Endothelial cell of umbilical vein (primary cell): ENCODE measurements at regions not wholly inside any gene's neighbourhood (a gene's known extent, or its start where the extent isn't known, plus 50 kb on each side); places are given as distances from the start of the nearest gene placed in this dataset.

Experiments
- BruUV-seq: library from RNA; stranded (reverse); fragments of 400-500 nt; replicated peaks from 2 replicates; lab custom pipeline; 2021; lab: Mats Ljungman, UMichigan
- CTCF ChIA-PET: fragments of 300-600, 350-600 bp; sonication (Branson Sonifier 250); formaldehyde crosslinking; loops from one replicate; lab custom pipeline; 2021; ENCODE audit warnings: antibody characterized with exemption, inconsistent platforms; lab: Charles Lee
- POLR2A ChIA-PET: fragments of 300-600, 350-600 bp; sonication (Branson Sonifier 250); formaldehyde crosslinking; loops from one replicate; lab custom pipeline; 2021; ENCODE audit warnings: antibody characterized with exemption, inconsistent platforms; lab: Charles Lee
- DNase-seq: peaks from one replicate; pipeline ENCODE4 v3.0.0-alpha.2; 2011; ENCODE audit warnings: low read depth, low spot score
- FAIRE-seq: peaks from 2 replicates; lab custom pipeline; 2011; peaks lifted over from hg19 to GRCh38; lab: Jason Lieb, UNC
- H2AFZ ChIP-seq: 2 replicates; pipeline ENCODE4 v1.6.0; 2012; ENCODE audit warnings: low read depth, low read length, control low read depth, inconsistent platforms
- H3K27ac ChIP-seq: 2 replicates; pipeline ENCODE4 v1.5.1; 2011; ENCODE audit warnings: low read depth, mild to moderate bottlenecking, control low read depth, low read length, moderate library complexity; ENCODE audit not compliant: insufficient read depth
- H3K27me3 ChIP-seq, 2 experiments: 2 replicates each; pipeline versions ENCODE4 v1.6.0 to v1.6.1; 2011; ENCODE audit warnings: low read length in 2 of 2, mixed read lengths in 1 of 2; ENCODE audit not compliant: control insufficient read depth in 2 of 2, insufficient read depth in 2 of 2
- H3K36me3 ChIP-seq, 2 experiments: 2 replicates in 1 of 2; 3 replicates in 1 of 2; pipeline ENCODE4 v1.5.1; 2011; ENCODE audit warnings: low read length in 2 of 2, mild to moderate bottlenecking in 1 of 2, moderate library complexity in 1 of 2; ENCODE audit not compliant: control insufficient read depth in 2 of 2, insufficient read depth in 2 of 2; ENCODE audit errors: extremely low read depth in 1 of 2
- H3K4me1 ChIP-seq: 3 replicates; pipeline ENCODE4 v1.5.1; 2011; ENCODE audit warnings: mild to moderate bottlenecking, low read length; ENCODE audit not compliant: control insufficient read depth, insufficient read depth; ENCODE audit errors: extremely low read depth
- H3K4me2 ChIP-seq: 2 replicates; pipeline ENCODE4 v1.6.1; 2011; ENCODE audit warnings: low read length, control low read depth, mixed read lengths; ENCODE audit not compliant: insufficient read depth
- H3K4me3 ChIP-seq, 3 experiments: fragments of 200-600 bp in 1 of 3; sonication (generic), shearing (Covaris generic) in 1 of 3; replicated peaks in 1 of 3; 2 replicates each; pipeline ENCODE4 v1.5.1; 2011 to 2016; ENCODE audit warnings: control low read depth in 3 of 3, low read length in 3 of 3, mild to moderate bottlenecking in 2 of 3, inconsistent platforms in 1 of 3, low read depth in 1 of 3, moderate library complexity in 1 of 3; ENCODE audit not compliant: insufficient read depth in 1 of 3
- H3K79me2 ChIP-seq: 2 replicates; pipeline ENCODE4 v1.6.0; 2012; ENCODE audit warnings: low read length, inconsistent platforms; ENCODE audit not compliant: control insufficient read depth, insufficient read depth
- H3K9ac ChIP-seq: replicated peaks from 2 replicates; pipeline ENCODE3; 2011; ENCODE audit warnings: low read length, control low read depth; ENCODE audit not compliant: insufficient read depth; ENCODE audit errors: extremely low read depth
- H3K9me1 ChIP-seq: replicated peaks from 3 replicates; pipeline ENCODE4 v1.6.0; 2011; ENCODE audit warnings: mild to moderate bottlenecking, low read length; ENCODE audit not compliant: control insufficient read depth, insufficient read depth; ENCODE audit errors: extremely low read depth
- H3K9me3 ChIP-seq: replicated peaks from 2 replicates; pipeline ENCODE4 v1.5.1; 2012; ENCODE audit warnings: low read length, inconsistent platforms; ENCODE audit not compliant: control insufficient read depth, insufficient read depth
- H4K20me1 ChIP-seq: replicated peaks from 2 replicates; pipeline ENCODE3; 2011; ENCODE audit warnings: mild to moderate bottlenecking, low read length; ENCODE audit not compliant: control insufficient read depth, insufficient read depth; ENCODE audit errors: extremely low read depth
- CTCF ChIP-seq, 2 donors: IDR thresholded peaks; 1 replicate in 1 of 2; 2 replicates in 1 of 2; pipeline ENCODE4 v1.5.1; 2011; ENCODE audit warnings: low read length in 2 of 2, mild to moderate bottlenecking in 2 of 2, moderate library complexity in 2 of 2, control low read depth in 1 of 2, inconsistent platforms in 1 of 2, low read depth in 1 of 2; ENCODE audit not compliant: insufficient read depth in 1 of 2; ENCODE audit errors: extremely low read depth in 1 of 2
- EZH2 ChIP-seq: IDR thresholded peaks from 2 replicates; pipeline ENCODE4 v1.6.1; 2012; ENCODE audit warnings: borderline replicate concordance, low read depth, mild to moderate bottlenecking, moderate library complexity, low read length, inconsistent platforms; ENCODE audit not compliant: severe bottlenecking
- FOS ChIP-seq: IDR thresholded peaks from 2 replicates; pipeline ENCODE4 v1.6.1; 2011; ENCODE audit warnings: mild to moderate bottlenecking, low read length, moderate library complexity, borderline replicate concordance; ENCODE audit not compliant: insufficient read depth
- GATA2 ChIP-seq: IDR thresholded peaks from 2 replicates; pipeline ENCODE4 v1.7.0; 2011; ENCODE audit warnings: low read depth, mild to moderate bottlenecking, moderate library complexity, mixed read lengths, low read length; ENCODE audit not compliant: insufficient read length, insufficient read depth
- JUN ChIP-seq: IDR thresholded peaks from 2 replicates; pipeline ENCODE4 v1.6.1; 2011; ENCODE audit warnings: borderline replicate concordance, low read depth; ENCODE audit not compliant: insufficient read length, insufficient read depth
- MYC ChIP-seq: IDR thresholded peaks from one replicate; pipeline ENCODE4 v1.6.1; 2011; ENCODE audit warnings: mild to moderate bottlenecking, low read depth, low read length
- POLR2A ChIP-seq: IDR thresholded peaks from 2 replicates; pipeline ENCODE4 v1.6.1; 2012; ENCODE audit warnings: low read depth, mild to moderate bottlenecking, control low read depth, low read length
- POLR2AphosphoS5 ChIP-seq: IDR thresholded peaks from 2 replicates; pipeline ENCODE4 v1.6.1; 2012; ENCODE audit warnings: low read depth, mild to moderate bottlenecking, control low read depth, low read length, moderate library complexity; ENCODE audit not compliant: insufficient read depth
- dilution Hi-C: fragments of 300-500 bp; cut with MboI; formaldehyde crosslinking; loops from one replicate; pipeline ENCODE4 v1.15.0; 2019; ENCODE audit warnings: low sequenced_read_pairs; ENCODE audit not compliant: extremely low pct_ligation_motif_present
- intact Hi-C: fragments of 100-400 bp; cut with micrococcal nuclease; formaldehyde crosslinking; loops from one replicate; pipeline ENCODE4 v1.10.0; 2022
- TF ChIP-seq, protein P1 (sequence below): IDR thresholded peaks from 2 replicates; pipeline ENCODE4 v1.6.1; 2011; ENCODE audit not compliant: insufficient read depth, insufficient read length

GRCh38 chr10:53580465-53580864 is 807.9 kb upstream of the MBL2 start:
- peak overlapping the region; percentile 85 for H3K4me2 ChIP-seq
- dilution Hi-C loops = no loop called here
- no peak for FAIRE-seq
- H3K9ac ChIP-seq = peak overlapping the region; percentile 42
- H3K4me3 ChIP-seq = no peak overlapping the region
- H3K9me3 ChIP-seq = no peaks in the 10 kb centered on the region
- no TSS peak for BruUV-seq
- ChIA-PET POLR2A (no interaction called here), CTCF (interaction anchor here (0.6 to 1.4 kb wide), 6 partner anchors 12 to 371 kb away, joined by 3 to 6 read pairs (median 3); no protein-coding TSS in a partner anchor)
- peak; percentile 7 for DNase-seq
- no peak overlapping the region for H2AFZ ChIP-seq
- no peaks in the 10 kb centered on the region for H3K9me1 ChIP-seq
- no peaks in the 10 kb centered on the region for H3K36me3 ChIP-seq
- H3K27me3 ChIP-seq = no peaks in the 10 kb centered on the region
- H3K4me1 ChIP-seq = peaks cover 25% of the 10 kb centered on the region
- intact Hi-C loops = loop anchor here (5.0 kb wide), 2 partner anchors 252 to 628 kb away; no protein-coding TSS in a partner anchor
- H3K79me2 ChIP-seq = no peaks in the 10 kb centered on the region
- no peaks in the 10 kb centered on the region for H4K20me1 ChIP-seq
- H3K27ac ChIP-seq = peak overlapping the region; percentile 77
- TF ChIP-seq EZH2 (no peak), CTCF (IDR thresholded peaks at IDR 0.05; ENCODE audit: extremely low read depth in 1 of 2, insufficient read depth in 1 of 2, low read depth in 1 of 2, low read length in 2 of 2) (no peak), POLR2AphosphoS5 (no peak), POLR2A (no peak), MYC (no peak), GATA2 (no peak), FOS (no peak), JUN (no peak)
- TF ChIP-seq, protein P1, sequence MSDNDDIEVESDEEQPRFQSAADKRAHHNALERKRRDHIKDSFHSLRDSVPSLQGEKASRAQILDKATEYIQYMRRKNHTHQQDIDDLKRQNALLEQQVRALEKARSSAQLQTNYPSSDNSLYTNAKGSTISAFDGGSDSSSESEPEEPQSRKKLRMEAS = no peak
